Epidermal melanocyte (primary cell): ENCODE measurements at regions not wholly inside any gene's neighbourhood (a gene's known extent, or its start where the extent isn't known, plus 50 kb on each side); places are given as distances from the start of the nearest gene placed in this dataset.
"Not testable (repeated sequence)": the region's sequence is repeated elsewhere in the genome, so short reads cannot be mapped to it uniquely, and the experiment has no call there.

Experiments used
- DNase-seq: peaks from one replicate; pipeline ENCODE4 v3.0.0; 2011; ENCODE audit warnings: low spot score; ENCODE audit not compliant: insufficient read length

GRCh38 chr5:101068298-101068697 is 165.2 kb upstream of the ST8SIA4 start:
- DNase-seq = no peak

GRCh38 chr5:101067429-101067828 is 164.3 kb upstream of the ST8SIA4 start:
- no peak for DNase-seq

- DNase-seq = no peak
Measured at GRCh38 chr5:101062902-101063301, 159.8 kb upstream of the ST8SIA4 start.

GRCh38 chr5:101047181-101047580 is 144.1 kb upstream of the ST8SIA4 start:
- no peak for DNase-seq

GRCh38 chr5:101045689-101046088 is 142.6 kb upstream of the ST8SIA4 start:
- no peak for DNase-seq

- DNase-seq = not testable (repeated sequence)
Measured at GRCh38 chr5:101040002-101040401, 136.9 kb upstream of the ST8SIA4 start.

- no peak for DNase-seq
Measured at GRCh38 chr5:101036778-101037177, 133.7 kb upstream of the ST8SIA4 start.

GRCh38 chr5:101035425-101035824 is 132.3 kb upstream of the ST8SIA4 start:
- DNase-seq = no peak

GRCh38 chr5:101024299-101024698 is 121.2 kb upstream of the ST8SIA4 start:
- DNase-seq = no peak

GRCh38 chr5:101018299-101018698 is 115.2 kb upstream of the ST8SIA4 start:
- DNase-seq = no peak

- DNase-seq = no peak
Measured at GRCh38 chr5:101012880-101013279, 109.8 kb upstream of the ST8SIA4 start.

GRCh38 chr5:101009758-101010519 is 106.9 kb upstream of the ST8SIA4 start:
- DNase-seq = no peak

GRCh38 chr5:100992354-100992753 is 89.3 kb upstream of the ST8SIA4 start:
- DNase-seq = no peak

- DNase-seq = not testable (repeated sequence)
Measured at GRCh38 chr5:100983601-100984000, 80.5 kb upstream of the ST8SIA4 start.

GRCh38 chr5:100974082-100974481 is 71.0 kb upstream of the ST8SIA4 start:
- DNase-seq = no peak

GRCh38 chr5:100970646-100971255 is 67.7 kb upstream of the ST8SIA4 start:
- no peak for DNase-seq

GRCh38 chr5:100965291-100965690 is 62.2 kb upstream of the ST8SIA4 start:
- no peak for DNase-seq
